Nephron progenitor cell (in vitro differentiated cells): ENCODE measurements at regions not wholly inside any gene's neighbourhood (a gene's known extent, or its start where the extent isn't known, plus 50 kb on each side); places are given as distances from the start of the nearest gene placed in this dataset.

Experiments used
- DNase-seq: peaks from one replicate; pipeline ENCODE4 v3.0.0; 2021
- H3K27ac Mint-ChIP-seq: 2 replicates; pipeline ENCODE4 v1.8.0; 2021; ENCODE audit warnings: mild to moderate bottlenecking, moderate library complexity, mixed read lengths
- H3K27me3 Mint-ChIP-seq: 2 replicates; pipeline ENCODE4 v1.8.0; 2021; ENCODE audit warnings: mild to moderate bottlenecking, low read depth, mixed read lengths; ENCODE audit not compliant: poor library complexity
- H3K36me3 Mint-ChIP-seq: 2 replicates; pipeline ENCODE4 v1.8.0; 2021; ENCODE audit warnings: low read depth, mixed read lengths
- H3K4me1 Mint-ChIP-seq: 2 replicates; pipeline ENCODE4 v1.8.0; 2021; ENCODE audit warnings: mixed read lengths
- H3K4me3 Mint-ChIP-seq: 2 replicates; pipeline ENCODE4 v1.8.0; 2021; ENCODE audit warnings: mild to moderate bottlenecking, moderate library complexity, mixed read lengths
- H3K9me3 Mint-ChIP-seq: 2 replicates; pipeline ENCODE4 v1.8.0; 2021; ENCODE audit warnings: mild to moderate bottlenecking, moderate library complexity, mixed read lengths
- TF ChIP-seq, protein P1 (sequence below): fragments of 200-600 bp; sonication (generic); IDR thresholded peaks from 2 replicates; pipeline ENCODE4 v1.5.0; 2021; ENCODE audit warnings: antibody characterized with exemption

DNA sequence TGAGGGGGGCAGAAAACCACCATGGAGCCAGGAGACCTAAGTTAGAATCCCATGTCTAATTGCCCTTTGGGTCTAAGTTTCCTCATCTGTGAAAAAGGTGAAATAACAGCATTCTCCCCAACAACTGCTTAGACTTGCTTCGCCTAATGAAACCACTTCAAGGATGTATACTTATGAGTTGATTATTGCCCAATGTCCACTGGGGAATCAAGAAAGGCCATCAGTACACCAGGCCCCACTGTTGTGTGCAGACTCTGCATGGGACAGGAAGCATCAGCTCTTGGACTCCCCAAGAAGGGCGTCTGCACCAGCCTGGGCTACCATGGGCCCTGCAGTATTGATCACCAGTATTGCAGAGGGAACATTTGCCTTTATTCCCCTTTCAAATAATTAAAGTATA lies 189.6 kb downstream of the MAFB start:
- Mint-ChIP-seq H3K4me1 (peaks cover 23% of the 10 kb centered on the region), H3K27ac (no peak overlapping the region), H3K27me3 (peaks cover 7% of the 10 kb centered on the region), H3K36me3 (no peaks in the 10 kb centered on the region), H3K4me3 (no peak overlapping the region), H3K9me3 (no peaks in the 10 kb centered on the region)
- DNase-seq = no peak
- TF ChIP-seq, protein P1, sequence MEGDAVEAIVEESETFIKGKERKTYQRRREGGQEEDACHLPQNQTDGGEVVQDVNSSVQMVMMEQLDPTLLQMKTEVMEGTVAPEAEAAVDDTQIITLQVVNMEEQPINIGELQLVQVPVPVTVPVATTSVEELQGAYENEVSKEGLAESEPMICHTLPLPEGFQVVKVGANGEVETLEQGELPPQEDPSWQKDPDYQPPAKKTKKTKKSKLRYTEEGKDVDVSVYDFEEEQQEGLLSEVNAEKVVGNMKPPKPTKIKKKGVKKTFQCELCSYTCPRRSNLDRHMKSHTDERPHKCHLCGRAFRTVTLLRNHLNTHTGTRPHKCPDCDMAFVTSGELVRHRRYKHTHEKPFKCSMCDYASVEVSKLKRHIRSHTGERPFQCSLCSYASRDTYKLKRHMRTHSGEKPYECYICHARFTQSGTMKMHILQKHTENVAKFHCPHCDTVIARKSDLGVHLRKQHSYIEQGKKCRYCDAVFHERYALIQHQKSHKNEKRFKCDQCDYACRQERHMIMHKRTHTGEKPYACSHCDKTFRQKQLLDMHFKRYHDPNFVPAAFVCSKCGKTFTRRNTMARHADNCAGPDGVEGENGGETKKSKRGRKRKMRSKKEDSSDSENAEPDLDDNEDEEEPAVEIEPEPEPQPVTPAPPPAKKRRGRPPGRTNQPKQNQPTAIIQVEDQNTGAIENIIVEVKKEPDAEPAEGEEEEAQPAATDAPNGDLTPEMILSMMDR = no peak

DNA sequence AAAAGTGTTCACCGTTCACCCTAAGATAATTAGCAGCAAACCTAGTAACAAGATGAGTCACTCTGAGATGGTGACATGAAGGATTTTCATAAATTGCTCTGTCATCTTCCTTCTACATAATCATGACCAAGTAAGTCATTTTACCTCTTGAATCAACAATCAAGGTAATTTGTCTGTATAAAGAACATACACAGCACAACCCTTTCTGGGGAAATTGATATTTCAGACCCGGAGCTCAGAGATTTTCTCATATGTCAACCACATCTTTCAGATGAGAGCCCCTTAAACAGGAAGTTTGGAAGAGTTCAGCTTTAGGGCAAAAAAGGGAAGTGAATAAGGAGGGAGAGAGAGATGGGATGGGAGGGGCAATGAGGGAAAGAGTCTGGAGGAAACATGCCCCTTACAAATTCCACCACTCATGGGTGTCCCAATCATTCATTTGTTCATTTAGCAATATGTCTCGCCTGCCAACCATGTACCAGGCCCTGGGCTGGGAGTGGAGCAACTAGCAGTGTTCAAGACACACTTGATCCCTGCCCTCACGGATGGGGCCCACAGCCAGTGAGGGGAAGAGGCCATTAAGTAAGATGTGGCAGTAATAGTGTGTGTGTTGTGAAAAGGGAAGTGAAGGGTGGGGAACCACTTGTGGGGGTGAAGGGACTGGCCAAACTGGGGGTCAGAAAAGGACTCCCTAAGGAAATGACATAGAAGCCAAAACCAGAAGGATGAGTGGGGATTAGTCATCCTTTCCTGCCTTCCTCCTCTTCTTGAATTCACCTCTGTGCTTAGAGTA lies 190.9 kb downstream of the MAFB start:
- H3K36me3 Mint-ChIP-seq = no peaks in the 10 kb centered on the region
- H3K9me3 Mint-ChIP-seq = no peaks in the 10 kb centered on the region
- no peak overlapping the region for H3K4me3 Mint-ChIP-seq
- TF ChIP-seq, protein P1 = no peak
- peaks cover 16% of the 10 kb centered on the region for H3K27me3 Mint-ChIP-seq
- no peak for DNase-seq
- H3K4me1 Mint-ChIP-seq = peaks cover 16% of the 10 kb centered on the region
- no peak overlapping the region for H3K27ac Mint-ChIP-seq

GRCh38 chr20:40495956-40496355 lies 193.1 kb downstream of the MAFB start:
- H3K36me3 Mint-ChIP-seq = no peaks in the 10 kb centered on the region
- H3K4me3 Mint-ChIP-seq = no peak overlapping the region
- no peaks in the 10 kb centered on the region for H3K4me1 Mint-ChIP-seq
- no peak for DNase-seq
- no peaks in the 10 kb centered on the region for H3K9me3 Mint-ChIP-seq
- no peak overlapping the region for H3K27ac Mint-ChIP-seq
- TF ChIP-seq, protein P1 = no peak
- peaks cover 16% of the 10 kb centered on the region for H3K27me3 Mint-ChIP-seq

GRCh38 chr20:40494248-40494647 lies 194.8 kb downstream of the MAFB start:
- no peak overlapping the region for H3K27ac Mint-ChIP-seq
- no peaks in the 10 kb centered on the region for H3K9me3 Mint-ChIP-seq
- TF ChIP-seq, protein P1 = no peak
- H3K4me1 Mint-ChIP-seq = no peaks in the 10 kb centered on the region
- no peak for DNase-seq
- H3K27me3 Mint-ChIP-seq = peaks cover 20% of the 10 kb centered on the region
- H3K4me3 Mint-ChIP-seq = no peak overlapping the region
- no peaks in the 10 kb centered on the region for H3K36me3 Mint-ChIP-seq

- no peaks in the 10 kb centered on the region for H3K4me1 Mint-ChIP-seq
- no peaks in the 10 kb centered on the region for H3K36me3 Mint-ChIP-seq
- TF ChIP-seq, protein P1 = no peak
- no peaks in the 10 kb centered on the region for H3K9me3 Mint-ChIP-seq
- no peak for DNase-seq
- H3K27me3 Mint-ChIP-seq = peaks cover 17% of the 10 kb centered on the region
- no peak overlapping the region for H3K27ac Mint-ChIP-seq
- no peak overlapping the region for H3K4me3 Mint-ChIP-seq
Measured at GRCh38 chr20:40493549-40493948, 195.5 kb downstream of the MAFB start.

DNA sequence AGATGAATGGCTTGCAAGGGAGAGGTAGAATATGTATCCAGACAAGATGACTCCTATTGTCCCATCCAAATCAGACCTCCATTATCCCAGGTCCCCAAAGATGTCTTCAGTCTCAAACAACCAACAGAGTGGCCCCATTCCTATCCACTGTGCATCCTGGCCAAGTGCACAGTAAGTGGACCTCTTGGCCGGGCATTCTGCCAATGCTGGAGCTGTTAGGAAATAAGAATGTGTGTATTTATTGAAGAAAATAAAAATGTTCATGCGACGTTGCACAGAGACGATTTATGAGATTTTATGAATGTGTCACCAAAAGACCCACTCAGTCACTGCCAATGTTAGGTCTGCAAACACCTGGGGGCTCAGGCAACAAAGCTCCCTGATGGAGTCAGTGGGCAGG lies 196.0 kb downstream of the MAFB start:
- Mint-ChIP-seq H3K27ac (no peak overlapping the region), H3K4me3 (no peak overlapping the region), H3K36me3 (no peaks in the 10 kb centered on the region), H3K4me1 (no peaks in the 10 kb centered on the region), H3K9me3 (no peaks in the 10 kb centered on the region), H3K27me3 (peaks cover 17% of the 10 kb centered on the region)
- TF ChIP-seq, protein P1 = no peak
- no peak for DNase-seq
